SK-N-SH (cell line): ENCODE measurements at regions not wholly inside any gene's neighbourhood (a gene's known extent, or its start where the extent isn't known, plus 50 kb on each side); places are given as distances from the start of the nearest gene placed in this dataset.

Experiments
- EP300 ChIP-seq, 2 experiments: IDR thresholded peaks; 2 replicates each; pipeline versions ENCODE4 v1.4.0 to v1.6.1; 2012; ENCODE audit warnings: borderline replicate concordance in 1 of 2, low read depth in 1 of 2, low read length in 1 of 2
- TAF1 ChIP-seq: IDR thresholded peaks from 2 replicates; pipeline ENCODE4 v1.6.1; 2012; ENCODE audit warnings: low read depth, mild to moderate bottlenecking, low read length, moderate library complexity, borderline replicate concordance
- TEAD4 ChIP-seq: IDR thresholded peaks from 2 replicates; pipeline ENCODE4 v1.4.0; 2012; ENCODE audit warnings: mild to moderate bottlenecking, borderline replicate concordance; ENCODE audit not compliant: insufficient read depth
- TF ChIP-seq, protein P1 (sequence below): IDR thresholded peaks from 2 replicates; pipeline ENCODE4 v1.4.0; 2012; ENCODE audit warnings: low read depth, borderline replicate concordance
- TF ChIP-seq, protein P2 (sequence below): fragments of 200-600 bp; sonication (generic); IDR thresholded peaks from 2 replicates; pipeline ENCODE4 v1.6.1; 2017; ENCODE audit warnings: antibody characterized with exemption, mild to moderate bottlenecking, moderate library complexity

DNA sequence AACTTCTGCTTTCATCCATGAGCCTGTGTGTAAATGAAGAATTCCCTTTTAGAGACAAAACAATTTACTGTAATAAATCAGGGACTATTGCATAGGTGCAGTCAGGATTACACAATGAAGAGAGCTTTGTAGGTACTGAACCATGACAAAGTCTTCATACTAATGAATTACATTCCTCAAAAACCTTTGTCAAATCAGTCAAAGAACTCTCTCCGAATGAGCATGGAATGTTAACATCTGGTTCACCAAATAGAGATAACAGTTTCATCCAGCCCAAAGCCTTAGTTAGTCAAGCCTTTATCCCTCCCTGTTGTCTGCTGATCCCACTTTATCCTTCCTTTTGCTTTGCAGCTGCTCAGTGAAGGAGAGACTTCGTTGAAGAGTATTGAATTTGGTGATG lies 62.9 kb upstream of the DMRTA1 start:
- no peak for TF ChIP-seq EP300 (IDR thresholded peaks at IDR 0.05; ENCODE audit: borderline replicate concordance in 1 of 2, low read depth in 1 of 2, low read length in 1 of 2)
- TF ChIP-seq, protein P1, sequence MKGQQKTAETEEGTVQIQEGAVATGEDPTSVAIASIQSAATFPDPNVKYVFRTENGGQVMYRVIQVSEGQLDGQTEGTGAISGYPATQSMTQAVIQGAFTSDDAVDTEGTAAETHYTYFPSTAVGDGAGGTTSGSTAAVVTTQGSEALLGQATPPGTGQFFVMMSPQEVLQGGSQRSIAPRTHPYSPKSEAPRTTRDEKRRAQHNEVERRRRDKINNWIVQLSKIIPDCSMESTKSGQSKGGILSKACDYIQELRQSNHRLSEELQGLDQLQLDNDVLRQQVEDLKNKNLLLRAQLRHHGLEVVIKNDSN = no peak
- TF ChIP-seq, protein P2, sequence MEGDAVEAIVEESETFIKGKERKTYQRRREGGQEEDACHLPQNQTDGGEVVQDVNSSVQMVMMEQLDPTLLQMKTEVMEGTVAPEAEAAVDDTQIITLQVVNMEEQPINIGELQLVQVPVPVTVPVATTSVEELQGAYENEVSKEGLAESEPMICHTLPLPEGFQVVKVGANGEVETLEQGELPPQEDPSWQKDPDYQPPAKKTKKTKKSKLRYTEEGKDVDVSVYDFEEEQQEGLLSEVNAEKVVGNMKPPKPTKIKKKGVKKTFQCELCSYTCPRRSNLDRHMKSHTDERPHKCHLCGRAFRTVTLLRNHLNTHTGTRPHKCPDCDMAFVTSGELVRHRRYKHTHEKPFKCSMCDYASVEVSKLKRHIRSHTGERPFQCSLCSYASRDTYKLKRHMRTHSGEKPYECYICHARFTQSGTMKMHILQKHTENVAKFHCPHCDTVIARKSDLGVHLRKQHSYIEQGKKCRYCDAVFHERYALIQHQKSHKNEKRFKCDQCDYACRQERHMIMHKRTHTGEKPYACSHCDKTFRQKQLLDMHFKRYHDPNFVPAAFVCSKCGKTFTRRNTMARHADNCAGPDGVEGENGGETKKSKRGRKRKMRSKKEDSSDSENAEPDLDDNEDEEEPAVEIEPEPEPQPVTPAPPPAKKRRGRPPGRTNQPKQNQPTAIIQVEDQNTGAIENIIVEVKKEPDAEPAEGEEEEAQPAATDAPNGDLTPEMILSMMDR = no peak
- TF ChIP-seq TAF1 = no peak
- no peak for TF ChIP-seq TEAD4
